Choroid plexus epithelial cell (primary cell): ENCODE measurements at regions not wholly inside any gene's neighbourhood (a gene's known extent, or its start where the extent isn't known, plus 50 kb on each side); places are given as distances from the start of the nearest gene placed in this dataset.
A peak's percentile ranks its signal among the peaks of the same experiment; 100 is the strongest.

Experiments
- DNase-seq: peaks from one replicate; pipeline ENCODE4 v3.0.0-alpha.2; 2010; ENCODE audit warnings: low read depth
- H3K4me3 ChIP-seq: 2 replicates; pipeline ENCODE4 v1.5.1; 2011; ENCODE audit warnings: low read depth, mild to moderate bottlenecking, control low read depth, low read length, moderate library complexity
- CTCF ChIP-seq: conservative IDR thresholded peaks from 2 replicates; pipeline ENCODE4 v1.5.1; 2011; ENCODE audit warnings: low read depth, mild to moderate bottlenecking, control low read depth, inconsistent platforms, low read length, moderate library complexity

- no peak for TF ChIP-seq CTCF
- DNase-seq, result peak; percentile 47
- no peak overlapping the region for H3K4me3 ChIP-seq
Observed at GRCh38 chr7:33806298-33807154, 98.8 kb upstream of the BMPER start.

GRCh38 chr7:33807155-33807530, 98.2 kb upstream of the BMPER start:
- no peak for TF ChIP-seq CTCF
- DNase-seq, result no peak
- no peak overlapping the region for H3K4me3 ChIP-seq

GRCh38 chr7:33807779-33808482, 97.4 kb upstream of the BMPER start:
- TF ChIP-seq CTCF, result peak; percentile 77
- DNase-seq, result peak; percentile 93

GRCh38 chr7:33809228-33809627, 96.1 kb upstream of the BMPER start:
- no peak for TF ChIP-seq CTCF

More at GRCh38 chr7:33807779-33808482, 97.4 kb upstream of the BMPER start:
- no peak overlapping the region for H3K4me3 ChIP-seq

GRCh38 chr7:33810356-33810755, 95.0 kb upstream of the BMPER start:
- no peak for DNase-seq
- no peak for TF ChIP-seq CTCF

More at GRCh38 chr7:33809228-33809627, 96.1 kb upstream of the BMPER start:
- H3K4me3 ChIP-seq, result no peak overlapping the region
- DNase-seq, result peak; percentile 24

GRCh38 chr7:33813331-33813730, 92.0 kb upstream of the BMPER start:
- no peak for TF ChIP-seq CTCF
- H3K4me3 ChIP-seq, result no peak overlapping the region
- DNase-seq, result peak; percentile 60

More at GRCh38 chr7:33810356-33810755, 95.0 kb upstream of the BMPER start:
- no peak overlapping the region for H3K4me3 ChIP-seq
